SK-N-SH treated with all-trans-retinoic acid at 6 μM for 48 hours (cell line): ENCODE measurements at regions not wholly inside any gene's neighbourhood (a gene's known extent, or its start where the extent isn't known, plus 50 kb on each side); places are given as distances from the start of the nearest gene placed in this dataset.

Experiments used
- ARNTL ChIP-seq: fragments of 450-650 bp; formaldehyde crosslinking; IDR thresholded peaks from 2 replicates; pipeline ENCODE4 v1.5.0; 2020; ENCODE audit warnings: low read depth, mild to moderate bottlenecking, moderate library complexity, borderline replicate concordance
- BACH2 ChIP-seq: fragments of 250-450 bp; sonication (Bioruptor Pico); IDR thresholded peaks from 2 replicates; pipeline ENCODE4 v1.9.0; 2021; ENCODE audit warnings: mild to moderate bottlenecking, borderline replicate concordance
- ESRRG ChIP-seq: fragments of 250-450 bp; sonication (Bioruptor Pico); IDR thresholded peaks from 2 replicates; pipeline ENCODE4 v1.6.1; 2021; ENCODE audit warnings: mild to moderate bottlenecking
- GLIS3 ChIP-seq: fragments of 250-450 bp; sonication (Bioruptor Pico); IDR thresholded peaks from 2 replicates; pipeline ENCODE4 v1.5.0; 2020; ENCODE audit warnings: mild to moderate bottlenecking, moderate library complexity
- ISL1 ChIP-seq: fragments of 250-450 bp; sonication (Bioruptor Pico); IDR thresholded peaks from 2 replicates; pipeline ENCODE4 v2.1.2; 2022; ENCODE audit warnings: mild to moderate bottlenecking, moderate library complexity
- OSR1 ChIP-seq: fragments of 250-450 bp; sonication (Bioruptor Pico); IDR thresholded peaks from 2 replicates; pipeline ENCODE4 v1.8.0; 2022; ENCODE audit warnings: moderate library complexity, mild to moderate bottlenecking, inconsistent platforms
- SNAI2 ChIP-seq: fragments of 250-450 bp; sonication (Bioruptor Pico); IDR thresholded peaks from 2 replicates; pipeline ENCODE4 v1.5.0; 2020; ENCODE audit warnings: mild to moderate bottlenecking, moderate library complexity
- TOX ChIP-seq: fragments of 250-450 bp; sonication (Bioruptor Pico); IDR thresholded peaks from 2 replicates; pipeline ENCODE4 v1.8.0; 2021; ENCODE audit warnings: mild to moderate bottlenecking, moderate library complexity, borderline replicate concordance
- ZFP30 ChIP-seq: fragments of 450-650 bp; formaldehyde crosslinking; IDR thresholded peaks from 2 replicates; pipeline ENCODE4 v1.5.0; 2022; ENCODE audit warnings: mild to moderate bottlenecking, moderate library complexity
- ZNF565 ChIP-seq: fragments of 450-650 bp; formaldehyde crosslinking; conservative IDR thresholded peaks from 2 replicates; pipeline ENCODE4 v1.5.0; 2020; ENCODE audit warnings: low read depth, mild to moderate bottlenecking, moderate library complexity
- TF ChIP-seq, protein P1 (sequence below): fragments of 250-450 bp; sonication (Bioruptor Pico); IDR thresholded peaks from 2 replicates; pipeline ENCODE4 v1.8.0; 2020; ENCODE audit warnings: mild to moderate bottlenecking, moderate library complexity, borderline replicate concordance
- TF ChIP-seq, protein P2 (sequence below): fragments of 250-450 bp; sonication (Bioruptor Pico); IDR thresholded peaks from 2 replicates; pipeline ENCODE4 v1.5.1; 2020; ENCODE audit warnings: low read depth, mild to moderate bottlenecking, moderate library complexity
- TF ChIP-seq, protein P3 (sequence below): fragments of 250-450 bp; sonication (Bioruptor Pico); IDR thresholded peaks from 2 replicates; pipeline ENCODE4 v1.5.0; 2020; ENCODE audit warnings: mild to moderate bottlenecking, moderate library complexity
- TF ChIP-seq, protein P4 (sequence below): fragments of 250-450 bp; sonication (Bioruptor Pico); IDR thresholded peaks from 2 replicates; pipeline ENCODE4 v1.8.0; 2021; ENCODE audit warnings: low read depth, mild to moderate bottlenecking, moderate library complexity, borderline replicate concordance

DNA sequence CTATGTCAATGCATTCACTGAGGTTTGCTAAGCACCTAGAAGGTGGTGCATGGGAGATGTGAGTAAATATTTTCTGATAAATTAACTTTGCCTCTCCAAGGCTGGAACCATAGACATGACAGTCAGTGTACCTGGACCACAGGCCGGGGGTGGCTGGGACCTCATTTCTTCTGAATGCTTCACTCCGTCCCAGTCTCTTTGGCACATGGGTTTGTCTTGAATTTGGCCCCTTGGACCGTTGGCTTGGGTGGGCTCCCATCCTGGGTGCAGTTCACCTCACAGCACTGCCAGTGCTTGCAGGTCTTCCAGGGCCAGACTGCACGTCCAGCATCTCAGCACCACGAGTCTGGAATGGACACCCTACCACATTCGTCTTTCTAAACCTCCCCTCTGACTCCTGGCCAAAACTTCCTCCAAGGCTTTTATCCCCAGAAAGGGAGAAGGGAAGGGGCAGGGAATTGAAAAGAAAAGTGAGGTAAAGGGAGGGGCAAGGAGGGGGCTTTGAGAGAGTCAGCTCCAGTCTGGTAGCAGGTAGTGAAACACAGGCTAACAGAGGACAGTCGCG, 267.8 kb downstream of the MED10 start:
- TF ChIP-seq TOX (no peak), ARNTL (CRISPR knock-in tag) (no peak), SNAI2 (CRISPR knock-in tag) (no peak), BACH2 (CRISPR knock-in tag) (no peak), ZFP30 (CRISPR knock-in tag) (no peak), ISL1 (CRISPR knock-in tag) (no peak), ZNF565 (CRISPR knock-in tag) (no peak), GLIS3 (CRISPR knock-in tag) (no peak), OSR1 (no peak), ESRRG (no peak)
- TF ChIP-seq, protein P1, sequence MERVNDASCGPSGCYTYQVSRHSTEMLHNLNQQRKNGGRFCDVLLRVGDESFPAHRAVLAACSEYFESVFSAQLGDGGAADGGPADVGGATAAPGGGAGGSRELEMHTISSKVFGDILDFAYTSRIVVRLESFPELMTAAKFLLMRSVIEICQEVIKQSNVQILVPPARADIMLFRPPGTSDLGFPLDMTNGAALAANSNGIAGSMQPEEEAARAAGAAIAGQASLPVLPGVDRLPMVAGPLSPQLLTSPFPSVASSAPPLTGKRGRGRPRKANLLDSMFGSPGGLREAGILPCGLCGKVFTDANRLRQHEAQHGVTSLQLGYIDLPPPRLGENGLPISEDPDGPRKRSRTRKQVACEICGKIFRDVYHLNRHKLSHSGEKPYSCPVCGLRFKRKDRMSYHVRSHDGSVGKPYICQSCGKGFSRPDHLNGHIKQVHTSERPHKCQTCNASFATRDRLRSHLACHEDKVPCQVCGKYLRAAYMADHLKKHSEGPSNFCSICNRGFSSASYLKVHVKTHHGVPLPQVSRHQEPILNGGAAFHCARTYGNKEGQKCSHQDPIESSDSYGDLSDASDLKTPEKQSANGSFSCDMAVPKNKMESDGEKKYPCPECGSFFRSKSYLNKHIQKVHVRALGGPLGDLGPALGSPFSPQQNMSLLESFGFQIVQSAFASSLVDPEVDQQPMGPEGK: no peak
- TF ChIP-seq, protein P2, sequence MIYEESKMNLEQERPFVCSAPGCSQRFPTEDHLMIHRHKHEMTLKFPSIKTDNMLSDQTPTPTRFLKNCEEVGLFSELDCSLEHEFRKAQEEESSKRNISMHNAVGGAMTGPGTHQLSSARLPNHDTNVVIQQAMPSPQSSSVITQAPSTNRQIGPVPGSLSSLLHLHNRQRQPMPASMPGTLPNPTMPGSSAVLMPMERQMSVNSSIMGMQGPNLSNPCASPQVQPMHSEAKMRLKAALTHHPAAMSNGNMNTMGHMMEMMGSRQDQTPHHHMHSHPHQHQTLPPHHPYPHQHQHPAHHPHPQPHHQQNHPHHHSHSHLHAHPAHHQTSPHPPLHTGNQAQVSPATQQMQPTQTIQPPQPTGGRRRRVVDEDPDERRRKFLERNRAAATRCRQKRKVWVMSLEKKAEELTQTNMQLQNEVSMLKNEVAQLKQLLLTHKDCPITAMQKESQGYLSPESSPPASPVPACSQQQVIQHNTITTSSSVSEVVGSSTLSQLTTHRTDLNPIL (CRISPR knock-in tag): no peak
- TF ChIP-seq, protein P3, sequence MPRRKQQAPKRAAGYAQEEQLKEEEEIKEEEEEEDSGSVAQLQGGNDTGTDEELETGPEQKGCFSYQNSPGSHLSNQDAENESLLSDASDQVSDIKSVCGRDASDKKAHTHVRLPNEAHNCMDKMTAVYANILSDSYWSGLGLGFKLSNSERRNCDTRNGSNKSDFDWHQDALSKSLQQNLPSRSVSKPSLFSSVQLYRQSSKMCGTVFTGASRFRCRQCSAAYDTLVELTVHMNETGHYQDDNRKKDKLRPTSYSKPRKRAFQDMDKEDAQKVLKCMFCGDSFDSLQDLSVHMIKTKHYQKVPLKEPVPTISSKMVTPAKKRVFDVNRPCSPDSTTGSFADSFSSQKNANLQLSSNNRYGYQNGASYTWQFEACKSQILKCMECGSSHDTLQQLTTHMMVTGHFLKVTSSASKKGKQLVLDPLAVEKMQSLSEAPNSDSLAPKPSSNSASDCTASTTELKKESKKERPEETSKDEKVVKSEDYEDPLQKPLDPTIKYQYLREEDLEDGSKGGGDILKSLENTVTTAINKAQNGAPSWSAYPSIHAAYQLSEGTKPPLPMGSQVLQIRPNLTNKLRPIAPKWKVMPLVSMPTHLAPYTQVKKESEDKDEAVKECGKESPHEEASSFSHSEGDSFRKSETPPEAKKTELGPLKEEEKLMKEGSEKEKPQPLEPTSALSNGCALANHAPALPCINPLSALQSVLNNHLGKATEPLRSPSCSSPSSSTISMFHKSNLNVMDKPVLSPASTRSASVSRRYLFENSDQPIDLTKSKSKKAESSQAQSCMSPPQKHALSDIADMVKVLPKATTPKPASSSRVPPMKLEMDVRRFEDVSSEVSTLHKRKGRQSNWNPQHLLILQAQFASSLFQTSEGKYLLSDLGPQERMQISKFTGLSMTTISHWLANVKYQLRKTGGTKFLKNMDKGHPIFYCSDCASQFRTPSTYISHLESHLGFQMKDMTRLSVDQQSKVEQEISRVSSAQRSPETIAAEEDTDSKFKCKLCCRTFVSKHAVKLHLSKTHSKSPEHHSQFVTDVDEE (CRISPR knock-in tag): no peak
- TF ChIP-seq, protein P4, sequence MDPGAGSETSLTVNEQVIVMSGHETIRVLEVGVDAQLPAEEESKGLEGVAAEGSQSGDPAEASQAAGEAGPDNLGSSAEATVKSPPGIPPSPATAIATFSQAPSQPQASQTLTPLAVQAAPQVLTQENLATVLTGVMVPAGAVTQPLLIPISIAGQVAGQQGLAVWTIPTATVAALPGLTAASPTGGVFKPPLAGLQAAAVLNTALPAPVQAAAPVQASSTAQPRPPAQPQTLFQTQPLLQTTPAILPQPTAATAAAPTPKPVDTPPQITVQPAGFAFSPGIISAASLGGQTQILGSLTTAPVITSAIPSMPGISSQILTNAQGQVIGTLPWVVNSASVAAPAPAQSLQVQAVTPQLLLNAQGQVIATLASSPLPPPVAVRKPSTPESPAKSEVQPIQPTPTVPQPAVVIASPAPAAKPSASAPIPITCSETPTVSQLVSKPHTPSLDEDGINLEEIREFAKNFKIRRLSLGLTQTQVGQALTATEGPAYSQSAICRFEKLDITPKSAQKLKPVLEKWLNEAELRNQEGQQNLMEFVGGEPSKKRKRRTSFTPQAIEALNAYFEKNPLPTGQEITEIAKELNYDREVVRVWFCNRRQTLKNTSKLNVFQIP: no peak
